ENCODE measurements at regions not wholly inside any gene's neighbourhood (a gene's known extent, or its start where the extent isn't known, plus 50 kb on each side); places are given as distances from the start of the nearest gene placed in this dataset.

GRCh38 chr1:4424766-4425165 is 229.6 kb upstream of the AJAP1 start:
- Histone ChIP-seq H3K4me1 (no peaks in the 10 kb centered on the region), H3K36me3 (no peaks in the 10 kb centered on the region), H3K9me3 (peaks cover 0 to 3% (median 2%) of the 10 kb centered on the region in 3 donors), H3K27me3 (peaks cover 0 to 2% of the 10 kb centered on the region in 2 donors), H3K4me3 (no peak overlapping the region), H3K27ac (no peak overlapping the region)
- TF ChIP-seq, protein P1, sequence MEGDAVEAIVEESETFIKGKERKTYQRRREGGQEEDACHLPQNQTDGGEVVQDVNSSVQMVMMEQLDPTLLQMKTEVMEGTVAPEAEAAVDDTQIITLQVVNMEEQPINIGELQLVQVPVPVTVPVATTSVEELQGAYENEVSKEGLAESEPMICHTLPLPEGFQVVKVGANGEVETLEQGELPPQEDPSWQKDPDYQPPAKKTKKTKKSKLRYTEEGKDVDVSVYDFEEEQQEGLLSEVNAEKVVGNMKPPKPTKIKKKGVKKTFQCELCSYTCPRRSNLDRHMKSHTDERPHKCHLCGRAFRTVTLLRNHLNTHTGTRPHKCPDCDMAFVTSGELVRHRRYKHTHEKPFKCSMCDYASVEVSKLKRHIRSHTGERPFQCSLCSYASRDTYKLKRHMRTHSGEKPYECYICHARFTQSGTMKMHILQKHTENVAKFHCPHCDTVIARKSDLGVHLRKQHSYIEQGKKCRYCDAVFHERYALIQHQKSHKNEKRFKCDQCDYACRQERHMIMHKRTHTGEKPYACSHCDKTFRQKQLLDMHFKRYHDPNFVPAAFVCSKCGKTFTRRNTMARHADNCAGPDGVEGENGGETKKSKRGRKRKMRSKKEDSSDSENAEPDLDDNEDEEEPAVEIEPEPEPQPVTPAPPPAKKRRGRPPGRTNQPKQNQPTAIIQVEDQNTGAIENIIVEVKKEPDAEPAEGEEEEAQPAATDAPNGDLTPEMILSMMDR (IDR thresholded peaks at IDR 0.05): no peak
- intact Hi-C loops (cut with DNase I; ENCODE audit: low total_unique reads): no loop called here
- DNase-seq: no peak

- Histone ChIP-seq H3K36me3 (no peaks in the 10 kb centered on the region), H3K27me3 (peaks cover 0 to 2% of the 10 kb centered on the region in 2 donors), H3K4me3 (no peak overlapping the region), H3K4me1 (no peaks in the 10 kb centered on the region), H3K27ac (no peak overlapping the region), H3K9me3 (no peaks in the 10 kb centered on the region)
- no peak for DNase-seq
- TF ChIP-seq, protein P1 (IDR thresholded peaks at IDR 0.05): no peak
- intact Hi-C loops (cut with DNase I; ENCODE audit: low total_unique reads): no loop called here
Measured at GRCh38 chr1:4425892-4426291, 228.5 kb upstream of the AJAP1 start.

DNA sequence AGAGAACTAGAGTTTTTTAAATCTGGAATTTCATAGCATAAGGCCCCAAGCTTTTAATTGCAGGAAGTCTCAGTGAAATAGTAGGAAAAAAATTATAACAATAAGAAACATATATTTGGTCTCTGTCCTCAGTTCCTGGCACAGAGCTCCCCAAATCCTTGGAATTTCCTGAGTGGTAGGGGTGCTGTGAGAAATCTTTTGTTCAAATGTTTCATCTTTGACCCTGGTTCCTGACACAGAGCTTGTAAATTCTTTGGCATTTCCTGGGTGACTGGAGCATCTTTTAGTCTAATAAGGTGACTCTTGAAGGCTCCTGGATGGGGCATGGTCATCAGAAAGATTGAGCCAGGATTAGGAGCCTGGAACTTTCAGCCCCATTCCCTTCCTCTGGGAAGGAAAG is 225.7 kb upstream of the AJAP1 start:
- intact Hi-C loops (cut with DNase I; ENCODE audit: low total_unique reads): no loop called here
- peaks cover 0 to 2% of the 10 kb centered on the region in 2 donors for H3K27me3 ChIP-seq
- no peak overlapping the region for H3K27ac ChIP-seq
- no peaks in the 10 kb centered on the region for H3K9me3 ChIP-seq
- TF ChIP-seq, protein P1 (IDR thresholded peaks at IDR 0.05): no peak
- DNase-seq: no peak
- no peaks in the 10 kb centered on the region for H3K36me3 ChIP-seq
- no peaks in the 10 kb centered on the region for H3K4me1 ChIP-seq
- no peak overlapping the region for H3K4me3 ChIP-seq

- TF ChIP-seq, protein P1 (IDR thresholded peaks at IDR 0.05): no peak
- intact Hi-C loops (cut with DNase I; ENCODE audit: low total_unique reads): no loop called here
- DNase-seq: no peak
Measured at GRCh38 chr1:4430406-4431365, 223.7 kb upstream of the AJAP1 start.

DNA sequence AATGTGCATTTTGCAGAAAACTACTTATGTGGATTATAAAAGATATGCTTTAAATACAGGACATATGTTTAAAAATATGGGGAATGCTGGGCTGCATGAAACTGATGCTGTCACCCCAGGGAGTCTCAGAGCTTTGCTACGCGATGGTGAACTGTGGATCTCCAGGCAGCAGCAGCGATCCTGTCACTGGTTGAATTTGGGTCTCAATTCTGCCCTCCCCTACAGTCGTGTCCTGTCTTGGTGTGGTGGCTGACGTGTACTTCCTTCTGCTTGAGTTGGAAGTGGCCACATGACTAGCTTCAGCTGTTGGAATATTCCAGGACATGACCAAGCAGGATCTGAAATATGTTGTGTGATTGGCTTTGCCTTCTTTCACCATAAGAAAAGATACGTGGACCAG is 222.9 kb upstream of the AJAP1 start:
- Histone ChIP-seq H3K27ac (no peak overlapping the region), H3K9me3 (no peaks in the 10 kb centered on the region), H3K4me1 (no peaks in the 10 kb centered on the region), H3K36me3 (no peaks in the 10 kb centered on the region), H3K27me3 (no peaks in the 10 kb centered on the region), H3K4me3 (no peak overlapping the region)
- DNase-seq: no peak
- TF ChIP-seq, protein P1 (IDR thresholded peaks at IDR 0.05): no peak
- intact Hi-C loops (cut with DNase I; ENCODE audit: low total_unique reads): no loop called here

More at GRCh38 chr1:4430406-4431365, 223.7 kb upstream of the AJAP1 start:
- H3K27ac ChIP-seq: no peak overlapping the region
- H3K27me3 ChIP-seq: no peaks in the 10 kb centered on the region
- no peaks in the 10 kb centered on the region for H3K36me3 ChIP-seq
- H3K4me3 ChIP-seq: no peak overlapping the region
- no peaks in the 10 kb centered on the region for H3K4me1 ChIP-seq
- H3K9me3 ChIP-seq: no peaks in the 10 kb centered on the region

Measured in tibial artery (tissue), 4 donors.